ENCODE measurements at regions not wholly inside any gene's neighbourhood (a gene's known extent, or its start where the extent isn't known, plus 50 kb on each side); places are given as distances from the start of the nearest gene placed in this dataset.

GRCh38 chr1:208445758-208446203, 201.6 kb upstream of the PLXNA2 start:
- no peak for DNase-seq (ENCODE audit: low read depth)
- no peak overlapping the region for H3K4me3 ChIP-seq (ENCODE audit: low read depth, low read length)
- no peak for TF ChIP-seq CTCF (conservative IDR thresholded peaks at IDR 0.05; ENCODE audit: low read depth, low read length)

GRCh38 chr1:208446271-208446691, 202.1 kb upstream of the PLXNA2 start:
- DNase-seq (ENCODE audit: low read depth), result no peak
- TF ChIP-seq CTCF (conservative IDR thresholded peaks at IDR 0.05; ENCODE audit: low read depth, low read length), result no peak
- H3K4me3 ChIP-seq (ENCODE audit: low read depth, low read length), result no peak overlapping the region

GRCh38 chr1:208448425-208448824, 204.2 kb upstream of the PLXNA2 start:
- no peak overlapping the region for H3K4me3 ChIP-seq (ENCODE audit: low read depth, low read length)
- no peak for TF ChIP-seq CTCF (conservative IDR thresholded peaks at IDR 0.05; ENCODE audit: low read depth, low read length)
- no peak for DNase-seq (ENCODE audit: low read depth)

GRCh38 chr1:208449951-208450350, 205.8 kb upstream of the PLXNA2 start:
- TF ChIP-seq CTCF (conservative IDR thresholded peaks at IDR 0.05; ENCODE audit: low read depth, low read length), result no peak
- H3K4me3 ChIP-seq (ENCODE audit: low read depth, low read length), result no peak overlapping the region
- DNase-seq (ENCODE audit: low read depth), result no peak

GRCh38 chr1:208450958-208451357, 206.8 kb upstream of the PLXNA2 start:
- no peak for DNase-seq (ENCODE audit: low read depth)
- no peak for TF ChIP-seq CTCF (conservative IDR thresholded peaks at IDR 0.05; ENCODE audit: low read depth, low read length)
- H3K4me3 ChIP-seq (ENCODE audit: low read depth, low read length), result no peak overlapping the region

- H3K4me3 ChIP-seq (ENCODE audit: low read depth, low read length), result no peak overlapping the region
- TF ChIP-seq CTCF (conservative IDR thresholded peaks at IDR 0.05; ENCODE audit: low read depth, low read length), result no peak
- peak; percentile 27 for DNase-seq (ENCODE audit: low read depth)
These were observed 211.6 kb upstream of the PLXNA2 start for GRCh38 chr1:208455821-208456220.

GRCh38 chr1:208456487-208456886, 212.3 kb upstream of the PLXNA2 start:
- H3K4me3 ChIP-seq (ENCODE audit: low read depth, low read length), result no peak overlapping the region
- TF ChIP-seq CTCF (conservative IDR thresholded peaks at IDR 0.05; ENCODE audit: low read depth, low read length), result no peak
- no peak for DNase-seq (ENCODE audit: low read depth)
